Fibroblast of the aortic adventitia (primary cell): ENCODE measurements at regions not wholly inside any gene's neighbourhood (a gene's known extent, or its start where the extent isn't known, plus 50 kb on each side); places are given as distances from the start of the nearest gene placed in this dataset.
"Not testable (repeated sequence)": the region's sequence is repeated elsewhere in the genome, so short reads cannot be mapped to it uniquely, and the experiment has no call there.

ENCODE experiments used
- DNase-seq: peaks from one replicate; pipeline ENCODE4 v3.0.0-alpha.2; 2010; ENCODE audit warnings: low read depth
- H3K4me3 ChIP-seq: 2 replicates; pipeline ENCODE4 v1.5.1; 2011; ENCODE audit warnings: low read depth, mild to moderate bottlenecking, control low read depth, low read length, moderate library complexity
- CTCF ChIP-seq: IDR thresholded peaks from 2 replicates; pipeline ENCODE4 v1.5.1; 2011; ENCODE audit warnings: mild to moderate bottlenecking, low read length, control low read depth, inconsistent platforms; ENCODE audit not compliant: insufficient read depth

- H3K4me3 ChIP-seq, result no peak overlapping the region
- peak; percentile 34 for TF ChIP-seq CTCF
- DNase-seq, result peak; percentile 96
These were observed 332.6 kb downstream of the AEBP2 start for GRCh38 chr12:19771858-19772257.

GRCh38 chr12:19772776-19773175 is 333.5 kb downstream of the AEBP2 start:
- no peak for TF ChIP-seq CTCF
- H3K4me3 ChIP-seq, result no peak overlapping the region
- no peak for DNase-seq

DNA sequence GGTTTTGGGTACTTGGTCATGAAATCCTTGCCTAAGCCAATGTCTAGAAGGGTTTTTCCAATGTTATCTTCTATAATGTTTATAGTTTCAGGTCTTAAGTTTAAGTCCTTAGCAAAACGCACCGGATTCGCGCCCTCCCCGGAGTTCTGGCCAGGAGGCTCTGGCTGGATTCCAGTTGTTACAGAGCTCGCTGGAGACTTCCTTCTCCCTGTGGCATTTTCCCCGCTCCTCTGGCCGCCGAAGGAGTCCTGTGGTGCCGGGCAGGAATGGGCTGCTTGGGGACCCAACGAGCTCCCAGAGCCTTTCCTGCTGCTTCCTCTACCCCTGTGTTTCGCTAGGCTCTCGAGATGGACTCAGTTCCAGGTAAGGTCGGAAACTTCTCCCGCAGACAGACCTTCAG is 335.9 kb downstream of the AEBP2 start:
- no peak overlapping the region for H3K4me3 ChIP-seq
- no peak for DNase-seq
- TF ChIP-seq CTCF, result no peak

GRCh38 chr12:19775976-19776375 is 336.7 kb downstream of the AEBP2 start:
- H3K4me3 ChIP-seq, DNase-seq: not testable (repeated sequence)

DNA sequence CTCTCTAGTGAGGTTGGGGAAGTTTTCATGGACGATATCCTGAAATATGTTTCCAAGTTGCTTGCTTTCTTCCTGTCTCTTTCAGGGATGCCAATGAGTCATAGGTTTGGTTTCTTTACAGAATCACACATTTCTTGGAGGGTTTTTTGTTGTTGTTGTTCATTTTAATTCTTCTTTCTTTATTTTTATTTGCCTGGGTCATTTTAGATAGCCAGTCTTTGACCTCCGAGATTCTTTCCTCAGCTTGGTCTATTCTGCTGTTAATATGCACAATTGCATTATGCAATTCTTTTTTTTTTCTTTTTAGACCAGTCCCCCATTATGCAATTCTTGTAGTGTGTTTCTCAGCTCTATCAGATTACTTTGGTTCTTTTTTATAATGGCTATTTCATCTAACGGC is 338.9 kb downstream of the AEBP2 start:
- no peak for TF ChIP-seq CTCF
- no peak overlapping the region for H3K4me3 ChIP-seq
- DNase-seq, result peak; percentile 70

DNA sequence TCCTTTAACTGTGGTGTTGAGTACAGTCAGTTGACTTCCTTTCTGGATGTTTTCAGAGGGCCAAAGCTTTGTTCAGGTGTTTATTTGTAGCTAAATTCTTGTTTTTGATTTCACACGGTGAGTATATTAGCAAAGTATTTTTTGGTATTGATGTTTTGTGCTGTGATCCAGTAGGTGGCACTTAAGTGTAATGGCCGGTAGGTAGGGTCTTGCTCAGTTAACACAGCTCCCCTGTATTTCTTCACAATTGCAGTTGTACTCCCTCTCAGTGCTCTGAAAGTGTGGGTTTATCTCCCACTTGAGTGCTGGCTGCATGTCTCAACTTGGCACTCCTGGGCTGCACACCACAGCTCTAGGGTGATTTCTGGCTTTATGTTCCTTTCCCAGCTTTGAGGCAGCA is 339.5 kb downstream of the AEBP2 start:
- no peak overlapping the region for H3K4me3 ChIP-seq
- no peak for TF ChIP-seq CTCF
- peak; percentile 34 for DNase-seq

- peak; percentile 6 for TF ChIP-seq CTCF
- no peak overlapping the region for H3K4me3 ChIP-seq
- peak; percentile 54 for DNase-seq
These were observed 340.2 kb downstream of the AEBP2 start for GRCh38 chr12:19779395-19780056.
